ENCODE measurements at regions not wholly inside any gene's neighbourhood (a gene's known extent, or its start where the extent isn't known, plus 50 kb on each side); places are given as distances from the start of the nearest gene placed in this dataset.

DNA sequence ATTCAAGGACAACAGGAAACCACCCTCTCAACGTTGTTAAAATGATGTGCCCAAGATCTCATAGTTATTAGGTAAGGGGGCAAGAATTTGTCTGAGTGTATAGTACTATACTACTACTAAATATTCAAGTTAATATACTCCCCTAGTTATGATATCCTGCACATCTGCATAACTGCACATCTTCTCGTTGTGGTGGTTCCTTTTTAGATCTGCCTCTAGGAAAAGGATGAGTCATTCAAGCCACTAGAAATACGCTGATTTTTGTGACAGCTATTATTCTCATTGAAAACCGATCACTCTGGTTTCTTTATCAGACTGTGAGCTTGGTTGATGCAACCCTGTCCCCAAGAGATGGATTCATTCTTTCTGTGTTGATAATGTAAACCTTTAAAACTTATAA is 1067.0 kb upstream of the FANCL start:
- Histone ChIP-seq H3K27me3 (replicated peaks; ENCODE audit: insufficient read depth) (no peaks in the 10 kb centered on the region), H3K4me3 (no peak overlapping the region), H3K27ac (no peak overlapping the region), H3K9me3 (no peaks in the 10 kb centered on the region), H3K4me1 (ENCODE audit: control insufficient read depth in 1 of 2, low read depth in 2 of 2) (no peaks in the 10 kb centered on the region), H3K36me3 (no peaks in the 10 kb centered on the region)
- TF ChIP-seq, protein P1, sequence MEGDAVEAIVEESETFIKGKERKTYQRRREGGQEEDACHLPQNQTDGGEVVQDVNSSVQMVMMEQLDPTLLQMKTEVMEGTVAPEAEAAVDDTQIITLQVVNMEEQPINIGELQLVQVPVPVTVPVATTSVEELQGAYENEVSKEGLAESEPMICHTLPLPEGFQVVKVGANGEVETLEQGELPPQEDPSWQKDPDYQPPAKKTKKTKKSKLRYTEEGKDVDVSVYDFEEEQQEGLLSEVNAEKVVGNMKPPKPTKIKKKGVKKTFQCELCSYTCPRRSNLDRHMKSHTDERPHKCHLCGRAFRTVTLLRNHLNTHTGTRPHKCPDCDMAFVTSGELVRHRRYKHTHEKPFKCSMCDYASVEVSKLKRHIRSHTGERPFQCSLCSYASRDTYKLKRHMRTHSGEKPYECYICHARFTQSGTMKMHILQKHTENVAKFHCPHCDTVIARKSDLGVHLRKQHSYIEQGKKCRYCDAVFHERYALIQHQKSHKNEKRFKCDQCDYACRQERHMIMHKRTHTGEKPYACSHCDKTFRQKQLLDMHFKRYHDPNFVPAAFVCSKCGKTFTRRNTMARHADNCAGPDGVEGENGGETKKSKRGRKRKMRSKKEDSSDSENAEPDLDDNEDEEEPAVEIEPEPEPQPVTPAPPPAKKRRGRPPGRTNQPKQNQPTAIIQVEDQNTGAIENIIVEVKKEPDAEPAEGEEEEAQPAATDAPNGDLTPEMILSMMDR (IDR thresholded peaks at IDR 0.05) = no peak
- DNase-seq (ENCODE audit: low spot score) (no peak), ATAC-seq (ENCODE audit: insufficient number of reproducible peaks, low FRiP score, low read depth) (no peak)

DNA sequence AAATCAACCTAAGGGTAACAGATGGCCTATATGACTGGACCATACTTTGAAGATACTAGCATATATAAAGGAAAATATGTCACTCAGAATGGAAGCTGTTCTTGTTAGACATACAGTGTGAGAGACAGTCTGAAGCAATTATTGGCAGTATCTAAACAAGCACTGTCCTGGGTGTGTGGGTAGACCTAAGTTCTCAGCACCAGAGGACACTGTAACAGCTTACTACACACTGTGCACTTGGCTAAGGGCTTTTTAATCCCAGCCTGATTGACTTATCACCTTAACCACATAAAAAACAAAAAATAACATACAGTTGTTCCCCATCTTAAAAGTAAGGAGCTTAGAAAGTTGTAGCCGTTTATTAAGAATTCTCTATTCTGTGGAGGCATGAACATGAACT is 1066.1 kb upstream of the FANCL start:
- no peaks in the 10 kb centered on the region for H3K27me3 ChIP-seq (replicated peaks; ENCODE audit: insufficient read depth)
- no peaks in the 10 kb centered on the region for H3K9me3 ChIP-seq
- H3K4me1 ChIP-seq (ENCODE audit: control insufficient read depth in 1 of 2, low read depth in 2 of 2) = no peaks in the 10 kb centered on the region
- no peak overlapping the region for H3K27ac ChIP-seq
- ATAC-seq (ENCODE audit: insufficient number of reproducible peaks, low FRiP score, low read depth) = no peak
- H3K36me3 ChIP-seq = no peaks in the 10 kb centered on the region
- no peak for DNase-seq (ENCODE audit: low spot score)
- H3K4me3 ChIP-seq = no peak overlapping the region
- TF ChIP-seq, protein P1 (IDR thresholded peaks at IDR 0.05) = no peak

GRCh38 chr2:59303272-59303671 is 1062.1 kb upstream of the FANCL start:
- ATAC-seq (ENCODE audit: insufficient number of reproducible peaks, low FRiP score, low read depth) = no peak
- TF ChIP-seq, protein P1 (IDR thresholded peaks at IDR 0.05) = no peak
- H3K4me3 ChIP-seq = no peak overlapping the region
- DNase-seq (ENCODE audit: low spot score) = no peak
- no peaks in the 10 kb centered on the region for H3K36me3 ChIP-seq
- H3K9me3 ChIP-seq = no peaks in the 10 kb centered on the region
- no peak overlapping the region for H3K27ac ChIP-seq
- no peaks in the 10 kb centered on the region for H3K4me1 ChIP-seq (ENCODE audit: control insufficient read depth in 1 of 2, low read depth in 2 of 2)
- H3K27me3 ChIP-seq (replicated peaks; ENCODE audit: insufficient read depth) = no peaks in the 10 kb centered on the region

GRCh38 chr2:59302683-59303082 is 1061.6 kb upstream of the FANCL start:
- Histone ChIP-seq H3K36me3 (no peaks in the 10 kb centered on the region), H3K27me3 (replicated peaks; ENCODE audit: insufficient read depth) (no peaks in the 10 kb centered on the region)
- TF ChIP-seq, protein P1 (IDR thresholded peaks at IDR 0.05) = no peak

GRCh38 chr2:59301466-59302402 is 1060.6 kb upstream of the FANCL start:
- Histone ChIP-seq H3K4me1 (ENCODE audit: control insufficient read depth in 1 of 2, low read depth in 2 of 2) (no peaks in the 10 kb centered on the region), H3K27me3 (replicated peaks; ENCODE audit: insufficient read depth) (no peaks in the 10 kb centered on the region), H3K4me3 (no peak overlapping the region), H3K36me3 (no peaks in the 10 kb centered on the region), H3K27ac (no peak overlapping the region), H3K9me3 (no peaks in the 10 kb centered on the region)
- ATAC-seq (ENCODE audit: insufficient number of reproducible peaks, low FRiP score, low read depth) (no peak), DNase-seq (ENCODE audit: low spot score) (no peak)
- TF ChIP-seq, protein P1 (IDR thresholded peaks at IDR 0.05) = peak; percentile 22

More at GRCh38 chr2:59302683-59303082, 1061.6 kb upstream of the FANCL start:
- Histone ChIP-seq H3K4me1 (ENCODE audit: control insufficient read depth in 1 of 2, low read depth in 2 of 2) (no peaks in the 10 kb centered on the region), H3K27ac (no peak overlapping the region), H3K9me3 (no peaks in the 10 kb centered on the region), H3K4me3 (no peak overlapping the region)
- ATAC-seq (ENCODE audit: insufficient number of reproducible peaks, low FRiP score, low read depth) = no peak
- no peak for DNase-seq (ENCODE audit: low spot score)
